ENCODE measurements at regions not wholly inside any gene's neighbourhood (a gene's known extent, or its start where the extent isn't known, plus 50 kb on each side); places are given as distances from the start of the nearest gene placed in this dataset.

GRCh38 chr4:46581677-46582076 is 191.7 kb upstream of the GABRA2 start:
- Histone ChIP-seq H3K27me3 (ENCODE audit: control insufficient read depth in 2 of 2, insufficient read depth in 2 of 2, low read length in 2 of 2) (no peaks in the 10 kb centered on the region), H2AFZ (ENCODE audit: insufficient read depth, low read depth, low read length, poor library complexity, severe bottlenecking) (no peak overlapping the region), H3K9ac (ENCODE audit: insufficient read depth, low read length, poor library complexity, severe bottlenecking) (no peak overlapping the region), H3K27ac (ENCODE audit: low read depth in 1 of 2, low read length in 2 of 2) (no peak overlapping the region), H3K9me3 (replicated peaks in 1 of 2; ENCODE audit: control insufficient read depth in 1 of 2, insufficient read depth in 1 of 2, low read length in 2 of 2) (no peaks in the 10 kb centered on the region), H3K36me3 (replicated peaks in 1 of 2; ENCODE audit: control insufficient read depth in 1 of 2, insufficient read depth in 2 of 2, low read length in 2 of 2) (no peaks in the 10 kb centered on the region), H3K4me2 (replicated peaks; ENCODE audit: extremely low read depth, low read length, poor library complexity, severe bottlenecking) (no peak overlapping the region), H3K4me1 (ENCODE audit: control insufficient read depth in 1 of 2, insufficient read depth in 2 of 2, low read length in 2 of 2) (no peaks in the 10 kb centered on the region), H3K4me3 (replicated peaks in 1 of 3; ENCODE audit: low read depth in 2 of 3, low read length in 3 of 3) (no peak overlapping the region), H3K79me2 (ENCODE audit: insufficient read depth, low read length) (no peaks in the 10 kb centered on the region), H4K20me1 (ENCODE audit: insufficient read depth, low read length) (no peaks in the 10 kb centered on the region)
- TF ChIP-seq, protein P1, sequence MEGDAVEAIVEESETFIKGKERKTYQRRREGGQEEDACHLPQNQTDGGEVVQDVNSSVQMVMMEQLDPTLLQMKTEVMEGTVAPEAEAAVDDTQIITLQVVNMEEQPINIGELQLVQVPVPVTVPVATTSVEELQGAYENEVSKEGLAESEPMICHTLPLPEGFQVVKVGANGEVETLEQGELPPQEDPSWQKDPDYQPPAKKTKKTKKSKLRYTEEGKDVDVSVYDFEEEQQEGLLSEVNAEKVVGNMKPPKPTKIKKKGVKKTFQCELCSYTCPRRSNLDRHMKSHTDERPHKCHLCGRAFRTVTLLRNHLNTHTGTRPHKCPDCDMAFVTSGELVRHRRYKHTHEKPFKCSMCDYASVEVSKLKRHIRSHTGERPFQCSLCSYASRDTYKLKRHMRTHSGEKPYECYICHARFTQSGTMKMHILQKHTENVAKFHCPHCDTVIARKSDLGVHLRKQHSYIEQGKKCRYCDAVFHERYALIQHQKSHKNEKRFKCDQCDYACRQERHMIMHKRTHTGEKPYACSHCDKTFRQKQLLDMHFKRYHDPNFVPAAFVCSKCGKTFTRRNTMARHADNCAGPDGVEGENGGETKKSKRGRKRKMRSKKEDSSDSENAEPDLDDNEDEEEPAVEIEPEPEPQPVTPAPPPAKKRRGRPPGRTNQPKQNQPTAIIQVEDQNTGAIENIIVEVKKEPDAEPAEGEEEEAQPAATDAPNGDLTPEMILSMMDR (IDR thresholded peaks at IDR 0.05): no peak
- Mint-ChIP-seq H3K4me3 (no peak overlapping the region), H3K4me1 (no peaks in the 10 kb centered on the region), H3K36me3 (no peaks in the 10 kb centered on the region), H3K9me3 (peaks cover 0 to 3% (median 0%) of the 10 kb centered on the region in 7 donors), H3K27me3 (ENCODE audit: low read depth in 3 of 3) (peaks cover 0 to 2% (median 0%) of the 10 kb centered on the region in 3 donors), H3K27ac (no peak overlapping the region)
- 80% methylated on average over 1 of the region's 4 CpGs for WGBS (ENCODE audit: insufficient coverage)
- intact Hi-C loops (cut with micrococcal nuclease): no loop called here
- DNase-seq: no peak

DNA sequence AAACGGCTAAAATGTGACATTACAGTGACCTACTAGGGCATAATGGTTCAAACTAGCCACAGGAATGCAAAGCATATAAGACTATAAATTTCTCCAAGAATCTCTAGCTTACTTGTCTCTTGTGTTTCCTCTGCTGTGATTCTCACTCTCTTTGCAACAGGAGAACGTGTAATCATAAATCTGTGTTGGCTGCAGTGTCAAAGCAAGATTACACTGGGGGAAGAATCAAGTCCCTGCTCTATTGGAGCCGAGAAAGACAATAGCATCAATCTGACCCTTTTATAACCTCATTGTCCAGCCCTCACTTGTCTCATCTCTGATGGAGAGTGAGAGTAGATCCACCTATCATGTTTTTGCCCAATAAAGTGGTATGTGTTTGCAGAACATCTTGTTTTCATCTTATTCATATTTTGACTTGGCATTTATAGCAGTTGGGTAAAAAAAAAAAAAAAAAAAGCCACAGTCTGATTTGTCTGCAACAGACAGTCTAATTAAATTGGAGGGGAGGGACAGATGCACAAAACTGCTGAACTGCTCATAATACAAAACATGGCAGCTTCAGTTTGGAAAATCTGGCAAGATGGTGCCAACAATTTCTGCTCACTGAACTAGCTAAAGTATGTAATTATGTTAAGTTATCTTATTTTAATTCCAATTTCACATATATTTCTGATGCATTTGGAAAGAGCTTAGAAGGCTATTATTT is 165.0 kb upstream of the GABRA2 start:
- H3K36me3 ChIP-seq (replicated peaks in 1 of 2; ENCODE audit: control insufficient read depth in 1 of 2, insufficient read depth in 2 of 2, low read length in 2 of 2): no peaks in the 10 kb centered on the region
- H2AFZ ChIP-seq (ENCODE audit: insufficient read depth, low read depth, low read length, poor library complexity, severe bottlenecking): no peak overlapping the region
- Mint-ChIP-seq H3K36me3 (no peaks in the 10 kb centered on the region), H3K27ac (no peak overlapping the region), H3K9me3 (peaks cover 0 to 2% (median 0%) of the 10 kb centered on the region in 7 donors), H3K27me3 (ENCODE audit: low read depth in 3 of 3) (no peaks in the 10 kb centered on the region), H3K4me1 (no peaks in the 10 kb centered on the region), H3K4me3 (no peak overlapping the region)
- no peaks in the 10 kb centered on the region for H3K79me2 ChIP-seq (ENCODE audit: insufficient read depth, low read length)
- no peak overlapping the region for H3K4me3 ChIP-seq (replicated peaks in 1 of 3; ENCODE audit: low read depth in 2 of 3, low read length in 3 of 3)
- TF ChIP-seq, protein P1 (IDR thresholded peaks at IDR 0.05): no peak
- H4K20me1 ChIP-seq (ENCODE audit: insufficient read depth, low read length): no peaks in the 10 kb centered on the region
- no peak overlapping the region for H3K27ac ChIP-seq (ENCODE audit: low read depth in 1 of 2, low read length in 2 of 2)
- no peaks in the 10 kb centered on the region for H3K27me3 ChIP-seq (ENCODE audit: control insufficient read depth in 2 of 2, insufficient read depth in 2 of 2, low read length in 2 of 2)
- no peak overlapping the region for H3K4me2 ChIP-seq (replicated peaks; ENCODE audit: extremely low read depth, low read length, poor library complexity, severe bottlenecking)
- WGBS (ENCODE audit: insufficient coverage): 20% methylated on average over 1 of the region's 3 CpGs
- H3K9me3 ChIP-seq (replicated peaks in 1 of 2; ENCODE audit: control insufficient read depth in 1 of 2, insufficient read depth in 1 of 2, low read length in 2 of 2): no peaks in the 10 kb centered on the region
- intact Hi-C loops (cut with micrococcal nuclease): no loop called here
- no peaks in the 10 kb centered on the region for H3K4me1 ChIP-seq (ENCODE audit: control insufficient read depth in 1 of 2, insufficient read depth in 2 of 2, low read length in 2 of 2)
- DNase-seq: no peak
- H3K9ac ChIP-seq (ENCODE audit: insufficient read depth, low read length, poor library complexity, severe bottlenecking): no peak overlapping the region
